ENCODE measurements at regions not wholly inside any gene's neighbourhood (a gene's known extent, or its start where the extent isn't known, plus 50 kb on each side); places are given as distances from the start of the nearest gene placed in this dataset.

DNA sequence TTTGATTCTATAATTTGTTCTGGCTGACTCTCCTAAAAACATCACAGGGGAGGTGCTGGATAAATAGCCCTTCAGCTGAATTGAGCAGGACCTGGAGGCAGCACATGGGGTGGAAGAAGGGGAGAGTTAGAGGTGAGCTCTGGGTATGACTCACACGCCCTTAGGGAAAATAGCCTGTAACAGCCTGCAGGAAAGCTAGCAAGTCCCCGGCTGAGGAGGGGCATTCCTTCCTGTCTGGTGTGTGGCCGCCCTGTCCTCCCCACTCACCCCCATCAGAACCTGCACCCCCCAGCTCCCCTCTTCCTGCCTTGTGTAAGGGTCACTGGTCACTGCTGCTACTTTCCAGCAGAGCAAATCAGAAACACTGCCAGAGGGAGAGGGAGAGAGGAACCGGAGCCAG, 187.4 kb downstream of the C16orf95 start:
- TF ChIP-seq, protein P1, sequence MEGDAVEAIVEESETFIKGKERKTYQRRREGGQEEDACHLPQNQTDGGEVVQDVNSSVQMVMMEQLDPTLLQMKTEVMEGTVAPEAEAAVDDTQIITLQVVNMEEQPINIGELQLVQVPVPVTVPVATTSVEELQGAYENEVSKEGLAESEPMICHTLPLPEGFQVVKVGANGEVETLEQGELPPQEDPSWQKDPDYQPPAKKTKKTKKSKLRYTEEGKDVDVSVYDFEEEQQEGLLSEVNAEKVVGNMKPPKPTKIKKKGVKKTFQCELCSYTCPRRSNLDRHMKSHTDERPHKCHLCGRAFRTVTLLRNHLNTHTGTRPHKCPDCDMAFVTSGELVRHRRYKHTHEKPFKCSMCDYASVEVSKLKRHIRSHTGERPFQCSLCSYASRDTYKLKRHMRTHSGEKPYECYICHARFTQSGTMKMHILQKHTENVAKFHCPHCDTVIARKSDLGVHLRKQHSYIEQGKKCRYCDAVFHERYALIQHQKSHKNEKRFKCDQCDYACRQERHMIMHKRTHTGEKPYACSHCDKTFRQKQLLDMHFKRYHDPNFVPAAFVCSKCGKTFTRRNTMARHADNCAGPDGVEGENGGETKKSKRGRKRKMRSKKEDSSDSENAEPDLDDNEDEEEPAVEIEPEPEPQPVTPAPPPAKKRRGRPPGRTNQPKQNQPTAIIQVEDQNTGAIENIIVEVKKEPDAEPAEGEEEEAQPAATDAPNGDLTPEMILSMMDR (IDR thresholded peaks at IDR 0.05; ENCODE audit: poor library complexity), result no peak
- no peak for TF ChIP-seq EZH2 (IDR thresholded peaks at IDR 0.05; ENCODE audit: borderline replicate concordance)
- TF ChIP-seq EZH2phosphoT487 (IDR thresholded peaks at IDR 0.05; ENCODE audit: low read depth, severe bottlenecking, unreplicated experiment), result no peak

Data from hepatocyte (in vitro differentiated cells).